Prostate gland (tissue), 2 donors: ENCODE measurements at regions not wholly inside any gene's neighbourhood (a gene's known extent, or its start where the extent isn't known, plus 50 kb on each side); places are given as distances from the start of the nearest gene placed in this dataset.

Experiments
- DNase-seq: peaks from one replicate; pipeline ENCODE4 v3.0.0-alpha.2; 2019; ENCODE audit warnings: low spot score
- H3K27ac ChIP-seq, 2 donors: fragments of 200-600 bp; sonication (generic); 2 replicates each; pipeline ENCODE4 v1.5.1; 2017 to 2019
- H3K27me3 ChIP-seq: fragments of 200-600 bp; sonication (generic); replicated peaks from 2 replicates; pipeline ENCODE4 v1.5.1; 2019; ENCODE audit not compliant: insufficient read depth
- H3K36me3 ChIP-seq, 2 donors: fragments of 200-600 bp; sonication (generic); 1 replicate in 1 of 2; 2 replicates in 1 of 2; pipeline versions ENCODE4 v1.5.1 to v1.8.1; 2017 to 2019
- H3K4me1 ChIP-seq: fragments of 200-600 bp; sonication (generic); replicated peaks from 2 replicates; pipeline ENCODE4 v1.5.1; 2019
- H3K4me3 ChIP-seq, 2 donors: fragments of 200-600 bp; sonication (generic); 2 replicates each; pipeline ENCODE4 v1.5.1; 2017 to 2019
- H3K9me3 ChIP-seq: fragments of 200-600 bp; sonication (generic); 2 replicates; pipeline ENCODE4 v1.5.1; 2017
- CTCF ChIP-seq, 4 experiments: fragments of 200-600 bp in 2 of 4; fragments of 450-650 bp in 2 of 4; sonication (generic) in 2 of 4; IDR thresholded peaks; 1 replicate in 3 of 4; 2 replicates in 1 of 4; pipeline ENCODE4 v1.5.1; 2016 to 2019; ENCODE audit warnings: antibody characterized with exemption in 4 of 4, mild to moderate bottlenecking in 2 of 4, moderate library complexity in 2 of 4
- POLR2A ChIP-seq: fragments of 450-650 bp; IDR thresholded peaks from one replicate; pipeline ENCODE4 v1.6.1; 2016; ENCODE audit warnings: antibody characterized with exemption, mild to moderate bottlenecking
- POLR2AphosphoS5 ChIP-seq: sonication (generic); formaldehyde crosslinking; IDR thresholded peaks from one replicate; pipeline ENCODE4 v1.6.1; 2017; ENCODE audit warnings: antibody characterized with exemption
- WGBS: methylation state at CpG from one replicate; pipeline ENCODE4 v1.1.5; 2018; 5-methylcytosine and 5-hydroxymethylcytosine counted together
- intact Hi-C: fragments of 100-400 bp; cut with DNase I; formaldehyde crosslinking; loops from one replicate; pipeline ENCODE4 v1.14.2; 2022

DNA sequence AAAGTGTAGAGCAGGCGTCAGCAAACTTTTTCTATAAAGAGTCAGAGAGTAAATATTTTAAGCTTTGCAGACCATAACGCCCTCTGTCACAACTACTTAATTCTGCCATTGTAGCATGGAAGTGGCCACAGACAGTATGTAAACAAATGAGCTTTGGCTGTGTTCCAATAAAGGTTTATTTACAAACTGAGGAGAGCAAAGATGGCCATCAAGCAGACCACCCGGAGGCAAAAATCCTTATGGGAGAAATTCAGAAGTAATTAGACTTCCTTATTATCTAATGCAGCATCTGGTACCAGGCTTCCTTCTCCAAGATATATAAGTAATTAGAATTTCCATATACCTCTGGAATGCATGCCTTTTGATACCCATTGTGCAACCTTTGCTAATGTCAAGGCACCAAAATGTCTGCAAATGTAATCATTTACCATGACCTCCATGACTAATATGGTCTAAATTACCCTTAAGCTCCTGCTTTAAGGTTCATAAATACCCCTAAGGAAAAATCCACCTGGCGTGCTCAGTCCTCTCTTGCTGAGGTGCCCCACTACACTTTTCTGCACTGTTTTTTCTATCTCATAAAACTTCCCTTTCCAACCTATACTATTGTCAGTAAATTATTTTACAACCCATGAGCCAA is 377.8 kb downstream of the MATN1 start:
- intact Hi-C loops, result no loop called here
- H3K9me3 ChIP-seq, result no peaks in the 10 kb centered on the region
- H3K27me3 ChIP-seq, result peaks cover 13% of the 10 kb centered on the region
- WGBS, result 27% methylated on average over 4 of the region's 4 CpGs
- no peaks in the 10 kb centered on the region for H3K36me3 ChIP-seq
- no peaks in the 10 kb centered on the region for H3K4me1 ChIP-seq
- no peak overlapping the region for H3K4me3 ChIP-seq
- no peak for TF ChIP-seq POLR2AphosphoS5
- TF ChIP-seq POLR2A, result no peak
- no peak overlapping the region for H3K27ac ChIP-seq
- no peak for DNase-seq

- H3K9me3 ChIP-seq, result no peaks in the 10 kb centered on the region
- no peak overlapping the region for H3K27ac ChIP-seq
- 49% methylated on average over 3 of the region's 3 CpGs for WGBS
- peaks cover 15% of the 10 kb centered on the region for H3K27me3 ChIP-seq
- no peak for DNase-seq
- intact Hi-C loops, result no loop called here
- H3K36me3 ChIP-seq, result no peaks in the 10 kb centered on the region
- no peak overlapping the region for H3K4me3 ChIP-seq
- TF ChIP-seq POLR2AphosphoS5 (no peak), POLR2A (no peak), CTCF (IDR thresholded peaks at IDR 0.05) (no peak)
- no peaks in the 10 kb centered on the region for H3K4me1 ChIP-seq
Observed at GRCh38 chr1:30343562-30343961, 379.8 kb downstream of the MATN1 start.

DNA sequence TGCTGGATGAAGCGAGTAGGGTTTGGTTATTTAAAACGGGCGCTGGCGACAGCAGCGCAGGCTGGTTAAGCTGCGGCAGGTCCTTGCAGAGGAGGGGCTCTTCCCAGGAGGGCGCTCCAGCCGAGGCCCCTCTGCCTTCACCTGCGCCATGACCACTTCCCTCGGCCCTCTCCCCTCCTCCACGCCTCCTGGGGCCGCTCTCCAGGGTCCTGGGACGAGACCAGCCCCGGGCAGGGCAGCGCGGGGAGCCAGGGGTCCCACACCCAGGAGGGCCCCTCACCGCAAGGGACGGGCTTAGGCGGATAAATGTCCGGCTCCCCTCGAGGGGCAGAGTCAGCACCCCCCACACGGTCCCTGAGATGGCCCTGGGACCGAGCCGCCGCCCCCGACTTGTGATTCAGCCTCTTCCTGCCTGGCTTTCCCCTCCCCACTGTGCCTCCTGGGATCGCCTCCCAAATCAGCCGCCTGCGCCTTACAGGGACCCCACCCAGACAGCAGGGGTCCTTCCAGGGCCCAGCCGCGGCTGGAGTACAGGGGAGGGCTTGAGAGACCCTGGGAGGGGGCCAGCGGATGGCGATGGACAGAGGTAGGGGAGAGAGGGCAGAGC is 380.7 kb downstream of the MATN1 start:
- H3K27me3 ChIP-seq, result peaks cover 15% of the 10 kb centered on the region
- H3K36me3 ChIP-seq, result no peaks in the 10 kb centered on the region
- H3K4me1 ChIP-seq, result no peaks in the 10 kb centered on the region
- no peaks in the 10 kb centered on the region for H3K9me3 ChIP-seq
- TF ChIP-seq POLR2AphosphoS5 (no peak), CTCF (IDR thresholded peaks at IDR 0.05) (no peak), POLR2A (no peak)
- 10% methylated on average over 33 of the region's 33 CpGs for WGBS
- DNase-seq, result no peak
- intact Hi-C loops, result no loop called here
- H3K27ac ChIP-seq, result no peak overlapping the region
- H3K4me3 ChIP-seq, result no peak overlapping the region

DNA sequence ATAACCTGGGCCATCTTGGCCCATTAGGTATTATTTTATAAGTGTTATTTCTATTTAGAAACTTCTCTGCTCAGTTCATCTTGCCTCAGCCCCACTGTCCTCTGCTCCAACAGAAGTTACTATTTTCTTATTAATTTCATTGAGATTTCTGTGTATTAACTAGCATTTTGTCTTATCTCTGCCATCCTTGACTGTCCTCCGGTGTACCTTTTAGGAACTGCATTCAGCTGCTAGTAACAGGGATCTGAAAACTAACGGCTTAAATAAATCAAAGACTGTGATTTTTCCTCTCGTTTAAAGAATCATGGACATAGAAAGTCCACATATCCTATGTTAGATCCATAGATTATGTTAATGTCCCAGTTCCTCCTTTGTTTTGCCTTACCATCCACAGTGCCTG is 382.5 kb downstream of the MATN1 start:
- Histone ChIP-seq H3K4me3 (no peak overlapping the region), H3K27ac (no peak overlapping the region), H3K27me3 (peaks cover 15% of the 10 kb centered on the region), H3K4me1 (no peaks in the 10 kb centered on the region), H3K36me3 (no peaks in the 10 kb centered on the region), H3K9me3 (no peaks in the 10 kb centered on the region)
- TF ChIP-seq POLR2AphosphoS5, result no peak
- no peak for TF ChIP-seq CTCF (IDR thresholded peaks at IDR 0.05)
- no peak for TF ChIP-seq POLR2A
- intact Hi-C loops, result no loop called here
- 89% methylated on average over 3 of the region's 3 CpGs for WGBS
- DNase-seq, result no peak

DNA sequence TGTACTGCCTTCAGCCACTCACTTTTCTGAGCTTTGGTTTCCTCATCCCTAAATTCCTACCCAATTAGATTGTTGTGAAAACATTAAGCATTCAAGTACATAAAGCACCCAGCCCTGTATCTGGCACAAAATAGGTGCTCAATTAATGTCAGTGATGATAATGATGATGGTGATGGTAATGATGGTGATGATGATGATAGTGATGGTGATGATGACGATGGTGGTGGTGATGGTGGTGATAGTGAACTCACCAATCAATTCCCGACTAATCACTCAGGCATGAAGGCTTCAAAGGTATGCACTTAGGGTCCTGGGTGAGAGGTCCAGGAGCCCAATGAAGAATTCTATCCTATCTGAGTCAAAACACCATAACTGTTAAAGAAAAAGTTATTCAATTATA is 383.5 kb downstream of the MATN1 start:
- WGBS, result 91% methylated on average over 2 of the region's 2 CpGs
- no peak for DNase-seq
- Histone ChIP-seq H3K27ac (no peak overlapping the region), H3K4me1 (no peaks in the 10 kb centered on the region), H3K36me3 (no peaks in the 10 kb centered on the region), H3K9me3 (no peaks in the 10 kb centered on the region), H3K4me3 (no peak overlapping the region), H3K27me3 (peaks cover 15% of the 10 kb centered on the region)
- intact Hi-C loops, result no loop called here
- no peak for TF ChIP-seq POLR2A
- TF ChIP-seq POLR2AphosphoS5, result no peak
- no peak for TF ChIP-seq CTCF (IDR thresholded peaks at IDR 0.05)
